ENCODE measurements at regions not wholly inside any gene's neighbourhood (a gene's known extent, or its start where the extent isn't known, plus 50 kb on each side); places are given as distances from the start of the nearest gene placed in this dataset.

DNA sequence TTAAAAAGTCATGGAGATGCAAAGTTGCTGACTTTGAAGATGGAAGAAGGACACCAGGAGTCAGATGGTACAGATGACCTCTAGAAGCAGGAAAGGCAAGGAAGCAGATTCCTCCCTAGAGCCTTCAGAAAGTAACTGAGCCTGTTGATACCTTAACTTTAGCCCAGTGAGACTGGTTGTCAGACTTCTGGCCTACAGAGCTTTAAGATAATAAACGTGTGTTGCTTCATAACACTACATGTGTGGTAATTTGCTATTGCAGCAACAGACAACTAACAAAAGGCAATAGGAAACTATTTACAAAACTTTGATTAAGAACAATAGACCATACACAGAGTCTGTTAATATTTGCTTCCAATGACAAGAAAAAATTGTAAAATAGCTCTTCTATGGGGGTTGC is 102.0 kb upstream of the USP38 start:
- TF ChIP-seq CTCF (IDR thresholded peaks at IDR 0.05) (no peak), POLR2A (IDR thresholded peaks at IDR 0.05) (no peak)

Data from breast epithelium (tissue), 3 donors.